GM12874 (cell line): ENCODE measurements at regions not wholly inside any gene's neighbourhood (a gene's known extent, or its start where the extent isn't known, plus 50 kb on each side); places are given as distances from the start of the nearest gene placed in this dataset.

Experiments
- TF ChIP-seq, protein P1 (sequence below): IDR thresholded peaks from 2 replicates; pipeline ENCODE4 v1.5.1; 2011; ENCODE audit warnings: low read depth, mild to moderate bottlenecking, control low read depth, low read length, moderate library complexity; ENCODE audit not compliant: insufficient read depth

DNA sequence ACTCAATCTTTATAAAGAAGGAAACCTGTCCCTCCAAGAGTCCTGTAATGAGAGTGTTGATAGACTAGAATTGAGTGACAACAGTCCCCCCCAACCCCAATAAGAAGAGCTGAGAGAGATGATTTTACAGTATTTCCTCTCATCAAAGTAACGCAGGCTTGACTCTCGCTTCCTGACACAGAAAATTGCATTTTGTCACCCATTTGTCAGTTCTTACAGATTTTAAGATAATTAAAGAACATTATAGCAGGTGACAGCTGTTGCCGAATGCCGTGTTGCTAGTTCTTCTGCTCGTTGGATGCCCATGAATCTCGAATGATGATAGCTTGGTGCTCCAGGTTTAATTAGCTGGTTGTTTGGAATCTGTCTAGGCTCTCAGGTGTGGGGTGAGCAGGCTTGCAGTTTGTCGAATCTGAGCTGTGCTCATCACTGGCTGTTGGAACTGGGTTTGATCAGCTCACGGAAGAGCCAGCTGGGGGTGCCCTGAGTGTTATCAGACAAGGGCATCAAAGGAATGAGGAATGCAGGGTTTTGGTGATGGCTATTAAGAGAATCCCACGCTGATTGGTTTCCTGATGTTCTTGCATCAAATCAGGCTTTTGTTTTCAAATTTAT is 84.8 kb upstream of the CPHXL start:
- TF ChIP-seq, protein P1, sequence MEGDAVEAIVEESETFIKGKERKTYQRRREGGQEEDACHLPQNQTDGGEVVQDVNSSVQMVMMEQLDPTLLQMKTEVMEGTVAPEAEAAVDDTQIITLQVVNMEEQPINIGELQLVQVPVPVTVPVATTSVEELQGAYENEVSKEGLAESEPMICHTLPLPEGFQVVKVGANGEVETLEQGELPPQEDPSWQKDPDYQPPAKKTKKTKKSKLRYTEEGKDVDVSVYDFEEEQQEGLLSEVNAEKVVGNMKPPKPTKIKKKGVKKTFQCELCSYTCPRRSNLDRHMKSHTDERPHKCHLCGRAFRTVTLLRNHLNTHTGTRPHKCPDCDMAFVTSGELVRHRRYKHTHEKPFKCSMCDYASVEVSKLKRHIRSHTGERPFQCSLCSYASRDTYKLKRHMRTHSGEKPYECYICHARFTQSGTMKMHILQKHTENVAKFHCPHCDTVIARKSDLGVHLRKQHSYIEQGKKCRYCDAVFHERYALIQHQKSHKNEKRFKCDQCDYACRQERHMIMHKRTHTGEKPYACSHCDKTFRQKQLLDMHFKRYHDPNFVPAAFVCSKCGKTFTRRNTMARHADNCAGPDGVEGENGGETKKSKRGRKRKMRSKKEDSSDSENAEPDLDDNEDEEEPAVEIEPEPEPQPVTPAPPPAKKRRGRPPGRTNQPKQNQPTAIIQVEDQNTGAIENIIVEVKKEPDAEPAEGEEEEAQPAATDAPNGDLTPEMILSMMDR: no peak

DNA sequence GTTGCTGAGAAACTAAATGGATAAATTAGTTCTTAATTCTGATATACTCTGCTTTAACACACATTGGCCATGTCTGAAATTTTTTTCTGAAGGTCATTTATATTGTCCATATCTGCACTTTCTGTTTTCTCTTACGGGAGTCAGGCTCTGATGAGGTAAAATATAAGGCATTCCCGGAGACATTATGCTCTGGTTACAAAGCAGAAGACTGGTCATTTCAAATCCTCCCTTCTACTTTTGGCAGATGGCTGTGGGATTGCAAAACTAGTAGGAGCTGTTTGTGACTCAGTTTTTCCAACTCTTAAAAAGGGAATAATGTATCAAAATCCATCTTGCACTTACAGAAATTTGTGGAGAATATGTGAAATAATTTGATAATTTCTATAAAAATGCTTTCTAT is 92.2 kb upstream of the CPHXL start:
- TF ChIP-seq, protein P1: no peak

DNA sequence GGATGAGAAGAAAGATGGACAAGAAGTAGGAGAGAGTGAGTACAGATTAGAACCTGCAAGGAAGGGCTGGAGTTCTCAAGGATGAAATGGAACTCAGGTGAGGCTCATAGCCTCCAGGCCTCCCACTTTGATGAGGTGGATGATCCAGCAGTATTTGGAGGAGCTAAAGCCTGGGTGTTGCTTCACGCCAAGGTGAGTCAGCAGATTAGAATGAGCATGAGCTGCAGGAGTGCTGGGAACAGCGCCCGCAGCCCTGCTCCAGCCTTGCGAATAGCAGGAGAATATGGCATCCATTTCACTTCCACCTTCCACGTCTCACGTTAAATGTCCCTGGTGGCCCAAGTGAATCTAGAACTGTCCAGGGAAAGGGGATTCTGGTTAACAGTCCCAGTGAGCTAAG is 94.4 kb upstream of the CPHXL start:
- TF ChIP-seq, protein P1: no peak

DNA sequence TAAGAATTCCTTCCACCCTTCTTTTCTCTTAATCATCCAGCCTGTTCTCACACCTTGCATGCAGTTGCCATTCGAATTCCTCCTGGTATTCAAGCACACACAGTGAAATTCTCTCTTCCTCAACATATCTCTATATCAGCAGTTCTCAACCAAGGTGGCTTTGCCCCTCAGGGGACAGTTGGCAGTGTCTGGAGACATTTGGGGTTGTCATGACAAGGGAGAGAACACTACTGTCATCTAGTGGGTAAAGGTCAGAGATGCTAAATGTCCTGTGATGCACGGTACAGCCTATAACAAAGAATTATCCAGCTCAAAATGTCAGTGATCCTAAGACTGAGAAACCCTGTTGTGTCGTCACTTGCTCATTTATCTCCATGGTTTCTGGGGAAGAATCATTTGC is 94.8 kb upstream of the CPHXL start:
- TF ChIP-seq, protein P1: no peak

DNA sequence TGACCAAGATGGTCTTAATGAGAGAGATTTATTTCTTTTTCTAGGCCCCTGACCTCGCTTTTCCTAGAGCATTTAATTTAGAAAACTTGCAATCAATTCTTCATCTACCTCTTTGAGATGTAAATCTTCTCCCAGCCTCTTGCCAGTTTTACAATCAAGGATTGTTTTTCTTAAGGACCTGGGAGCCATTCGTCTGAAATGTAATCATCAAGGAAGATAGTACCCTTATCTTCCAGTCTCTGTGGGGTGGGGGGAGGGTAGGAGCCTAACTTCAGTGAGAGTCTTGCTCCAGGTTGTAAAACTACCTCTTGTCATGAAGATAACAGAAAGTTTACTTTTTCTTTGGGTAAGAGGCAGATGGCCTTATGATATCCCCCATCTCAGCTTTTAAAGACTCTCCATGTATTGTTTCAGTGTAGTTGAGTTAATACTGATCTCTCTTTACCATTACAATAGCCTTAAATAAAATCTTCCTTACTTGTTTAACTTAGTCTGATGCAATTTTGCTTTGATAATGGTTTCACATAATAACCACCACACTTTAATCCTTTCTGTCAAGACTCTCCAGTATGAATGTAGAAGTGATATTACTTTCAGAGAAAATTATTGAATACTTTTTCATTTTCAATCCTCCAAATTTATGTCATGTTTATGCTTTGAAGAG is 110.2 kb upstream of the CPHXL start:
- TF ChIP-seq, protein P1: no peak

DNA sequence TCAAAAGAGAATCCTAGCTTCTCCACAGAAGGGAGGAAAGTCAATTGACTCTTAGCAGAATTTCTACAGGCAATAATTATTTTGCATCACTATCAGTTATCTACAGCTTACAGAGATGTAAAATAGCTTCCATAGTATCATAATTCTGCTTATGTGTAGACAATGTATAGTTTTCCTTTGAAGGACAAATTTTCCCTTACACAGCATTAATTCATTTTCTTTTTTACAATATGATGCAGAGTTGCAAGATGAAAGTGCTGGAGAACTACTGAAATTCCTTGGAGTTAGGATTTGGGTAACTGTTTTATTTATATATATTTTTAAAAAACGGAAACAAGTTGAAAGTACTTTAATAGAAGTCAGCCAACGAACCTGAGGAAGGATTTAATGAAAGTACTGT is 111.0 kb upstream of the CPHXL start:
- TF ChIP-seq, protein P1: no peak

DNA sequence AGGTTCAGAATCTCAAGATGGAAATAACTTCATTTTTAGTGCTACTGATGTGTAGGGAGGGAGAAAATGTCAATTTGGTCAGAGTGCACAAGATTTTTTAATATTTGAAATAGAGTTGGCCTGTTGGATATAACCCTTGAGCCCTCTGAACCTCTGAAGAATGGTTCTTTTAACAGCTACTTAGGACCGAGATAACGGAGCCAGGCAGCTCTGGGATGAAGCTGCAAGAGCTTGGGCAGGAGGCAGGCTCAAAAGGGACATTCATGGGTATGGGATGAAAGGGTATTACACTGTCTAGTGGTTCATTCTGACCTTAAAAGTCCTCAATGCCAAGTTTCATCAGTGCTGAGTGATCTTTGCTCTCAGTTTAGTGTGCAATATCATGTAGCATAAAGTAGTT is 111.4 kb upstream of the CPHXL start:
- TF ChIP-seq, protein P1: no peak
